NCI-H146 (cell line): ENCODE measurements at regions not wholly inside any gene's neighbourhood (a gene's known extent, or its start where the extent isn't known, plus 50 kb on each side); places are given as distances from the start of the nearest gene placed in this dataset.
"Not testable (repeated sequence)": the region's sequence is repeated elsewhere in the genome, so short reads cannot be mapped to it uniquely, and the experiment has no call there.

Experiments
- DNase-seq: peaks from one replicate; lab custom pipeline; 2025; lab: John Stamatoyannopoulos, UW

- DNase-seq, result no peak
These were observed 871.8 kb downstream of the RPS29 start for GRCh38 chr14:48714366-48714765.

DNA sequence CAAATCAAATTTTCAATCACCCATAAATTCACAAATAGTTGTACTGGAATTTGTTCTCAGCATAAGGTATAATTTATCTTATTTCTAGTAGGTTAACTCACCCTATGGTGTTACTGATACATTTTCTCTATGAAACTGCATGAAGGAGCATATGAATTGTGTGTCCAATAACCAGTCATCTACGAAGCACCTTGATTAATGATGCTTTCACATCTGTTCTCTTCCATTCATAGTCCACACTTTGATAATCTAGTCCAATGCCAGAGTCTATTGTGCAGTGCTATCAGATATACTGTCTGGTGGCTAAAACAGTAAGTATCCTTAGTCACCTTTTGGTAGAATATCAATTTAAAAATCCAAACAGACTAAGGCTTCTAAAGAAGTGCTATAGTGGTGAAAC lies 876.0 kb downstream of the RPS29 start:
- DNase-seq, result no peak

DNA sequence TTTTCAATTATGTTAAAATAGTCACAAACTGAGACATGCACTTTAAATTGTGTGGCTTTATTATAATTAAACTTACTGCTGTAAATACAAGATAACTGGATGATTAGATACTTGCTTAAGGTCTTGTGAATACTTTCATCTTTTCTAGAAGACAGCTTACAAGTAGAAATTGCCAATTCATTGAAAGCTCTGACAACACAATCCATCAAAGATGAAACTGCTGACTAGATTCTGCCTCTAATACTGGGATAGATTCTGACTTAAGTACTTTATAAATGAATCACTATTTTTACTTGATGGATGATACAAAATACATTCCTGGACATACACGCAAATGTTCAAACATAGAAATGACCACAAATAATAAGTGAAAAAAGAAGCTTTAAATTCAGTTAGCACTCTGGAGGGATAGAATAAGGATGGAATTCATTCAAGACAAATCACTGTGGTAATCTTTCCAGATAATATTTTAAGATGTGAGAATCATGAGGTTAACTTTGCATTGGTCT lies 876.8 kb downstream of the RPS29 start:
- DNase-seq, result no peak

- DNase-seq, result no peak
These were observed 881.5 kb downstream of the RPS29 start for GRCh38 chr14:48704639-48705038.

DNA sequence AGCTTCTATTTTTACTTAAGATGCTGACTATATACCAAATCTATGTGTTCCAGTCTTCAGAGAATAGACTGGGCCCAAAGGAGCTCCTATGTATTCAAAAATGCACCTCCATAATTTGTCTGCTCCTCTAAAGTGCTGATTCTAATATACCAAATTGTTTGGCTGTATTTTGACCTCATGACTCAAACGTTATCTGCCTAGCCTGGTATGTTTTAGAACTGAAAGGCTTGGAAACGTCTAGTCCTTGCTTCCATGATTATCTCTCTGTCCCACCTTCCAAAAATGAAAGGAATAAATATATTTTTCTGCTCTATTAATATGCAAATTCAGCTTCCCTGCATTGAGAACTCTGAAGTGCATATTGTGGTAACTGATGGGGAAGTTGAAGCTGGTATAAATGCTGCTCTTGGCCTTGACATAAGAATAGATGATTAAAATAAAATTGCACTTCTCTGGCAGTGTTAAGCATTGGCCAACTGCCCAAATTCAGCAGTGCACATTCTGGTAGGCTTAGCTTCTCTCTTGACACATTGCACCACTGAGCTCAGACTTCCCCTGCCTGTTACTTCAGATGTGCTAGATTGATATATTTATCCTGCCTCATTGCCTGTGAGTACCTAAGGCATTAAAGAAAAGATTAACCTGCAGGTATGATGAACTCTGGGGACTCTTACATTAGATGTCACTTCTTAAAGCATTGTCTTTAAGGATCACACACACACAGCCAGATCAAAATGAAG lies 882.3 kb downstream of the RPS29 start:
- no peak for DNase-seq

- DNase-seq, result not testable (repeated sequence)
These were observed 888.8 kb downstream of the RPS29 start for GRCh38 chr14:48697362-48697761.

DNA sequence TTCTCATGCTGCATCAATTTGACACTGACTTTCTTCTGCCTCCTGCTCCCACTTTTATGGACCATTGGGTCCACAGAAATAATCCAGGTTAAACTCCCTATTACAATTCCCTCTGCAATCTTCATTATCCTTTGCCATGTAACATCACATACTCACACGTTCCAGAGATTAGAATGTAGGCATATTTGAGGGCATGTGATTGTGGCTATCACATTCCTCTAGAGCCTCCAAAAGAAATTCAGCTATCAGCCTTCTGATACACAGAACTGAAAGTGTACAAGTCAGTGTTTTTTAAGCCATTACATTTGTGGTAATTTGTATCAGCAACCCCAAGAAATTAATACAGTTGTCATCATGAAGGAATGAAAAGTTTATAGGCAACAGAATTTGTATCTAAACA lies 892.4 kb downstream of the RPS29 start:
- no peak for DNase-seq

DNA sequence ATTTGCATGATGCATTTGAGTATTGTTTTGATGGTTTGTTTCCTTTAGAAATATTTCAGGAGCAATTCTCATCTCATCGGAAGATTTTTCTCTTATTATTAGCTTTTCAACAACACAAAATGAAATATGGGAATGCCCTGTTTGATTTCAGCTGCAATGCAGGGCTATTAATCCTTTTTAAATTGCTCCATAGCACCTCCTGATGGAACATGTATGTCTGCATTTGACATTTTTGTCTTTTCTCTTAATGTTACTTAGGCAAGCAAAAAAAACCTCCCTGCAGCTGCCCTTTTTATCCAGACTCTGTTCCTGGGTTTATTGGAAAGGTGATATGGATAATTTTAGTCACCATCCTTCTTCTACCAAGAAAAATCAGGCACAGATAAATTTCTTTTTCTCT lies 895.8 kb downstream of the RPS29 start:
- DNase-seq, result no peak

GRCh38 chr14:48686650-48687049 lies 899.5 kb downstream of the RPS29 start:
- no peak for DNase-seq

- DNase-seq, result no peak
These were observed 913.7 kb downstream of the RPS29 start for GRCh38 chr14:48672506-48672905.

DNA sequence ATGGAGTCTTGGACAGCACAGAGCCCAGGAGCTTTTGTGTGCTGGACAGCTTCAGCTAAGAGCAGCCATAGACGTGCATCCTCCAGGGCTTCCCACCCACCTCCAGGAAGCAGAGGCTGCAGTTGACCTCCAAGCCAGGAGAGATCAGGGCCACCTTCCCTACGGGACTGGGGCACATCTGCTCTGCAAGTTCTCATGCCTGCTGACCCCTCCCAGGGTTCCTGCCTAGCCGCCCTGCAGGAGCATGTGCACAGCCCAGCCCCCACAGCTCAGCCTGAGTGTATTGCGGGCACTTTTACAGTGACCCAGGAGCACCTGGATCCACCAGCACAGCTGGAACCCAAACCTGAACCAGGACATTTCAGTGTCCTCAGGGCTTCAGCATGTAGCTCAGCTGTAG lies 915.2 kb downstream of the RPS29 start:
- DNase-seq, result no peak

GRCh38 chr14:48665077-48665784 lies 920.9 kb downstream of the RPS29 start:
- DNase-seq, result no peak

- no peak for DNase-seq
These were observed 942.9 kb downstream of the RPS29 start for GRCh38 chr14:48643241-48643640.

DNA sequence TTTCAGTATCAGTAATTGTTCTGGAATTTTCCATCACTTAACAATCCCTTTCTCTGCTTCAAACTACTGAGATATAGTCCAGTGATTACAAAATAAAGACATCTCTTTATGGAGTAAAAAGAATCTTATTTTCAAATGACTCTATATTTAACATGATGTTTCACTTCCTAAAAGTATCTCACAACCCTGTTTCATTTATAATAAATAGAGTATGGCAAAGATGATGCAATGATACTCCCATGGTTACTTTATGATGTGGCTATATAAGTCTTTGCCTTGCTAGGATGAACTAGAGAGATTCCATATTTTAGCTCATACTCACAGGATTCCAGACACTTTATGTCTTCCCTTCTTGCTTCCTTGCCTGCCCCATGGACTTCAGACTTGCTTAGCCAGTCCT lies 953.5 kb upstream of the MDGA2 start:
- no peak for DNase-seq

- DNase-seq, result no peak
These were observed 947.6 kb upstream of the MDGA2 start for GRCh38 chr14:48622980-48623379.

DNA sequence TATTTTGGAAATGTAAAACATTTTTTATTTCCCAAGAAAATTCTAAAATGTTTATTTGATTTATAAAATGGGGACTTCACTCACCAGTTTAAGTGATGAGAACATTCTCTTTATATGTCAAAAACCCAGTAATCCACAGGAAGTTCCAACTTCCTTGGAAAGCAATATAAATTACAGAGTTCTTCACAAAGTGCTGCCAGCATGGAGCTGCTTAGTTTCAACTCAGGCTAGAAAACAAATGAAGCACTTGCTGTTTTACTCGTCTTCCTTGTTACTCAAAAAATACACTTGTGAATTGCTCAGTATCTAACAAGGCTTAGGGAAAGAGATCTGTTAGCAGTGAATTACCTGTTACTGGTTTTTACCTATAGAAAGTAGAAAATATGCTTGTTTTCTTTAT lies 942.7 kb upstream of the MDGA2 start:
- DNase-seq, result no peak

DNA sequence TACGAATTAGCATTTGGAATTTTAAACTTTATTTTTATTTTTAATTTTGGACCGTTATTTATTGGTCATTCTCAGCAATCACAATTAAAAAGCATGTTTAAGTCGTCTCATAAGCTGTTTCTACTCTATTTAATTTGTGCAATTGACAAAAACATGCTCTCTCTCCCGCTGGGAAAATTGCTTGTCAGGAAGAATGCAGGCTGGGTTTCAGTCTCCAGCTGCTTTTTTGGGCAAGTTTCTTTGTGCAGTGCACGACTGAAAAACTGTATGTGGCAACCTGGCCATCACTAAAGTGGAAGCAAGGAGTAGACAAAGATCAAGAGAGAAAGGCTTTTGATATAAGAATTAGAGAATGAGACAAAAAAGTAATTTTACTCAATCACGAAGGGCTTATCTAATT lies 941.5 kb upstream of the MDGA2 start:
- DNase-seq, result no peak

DNA sequence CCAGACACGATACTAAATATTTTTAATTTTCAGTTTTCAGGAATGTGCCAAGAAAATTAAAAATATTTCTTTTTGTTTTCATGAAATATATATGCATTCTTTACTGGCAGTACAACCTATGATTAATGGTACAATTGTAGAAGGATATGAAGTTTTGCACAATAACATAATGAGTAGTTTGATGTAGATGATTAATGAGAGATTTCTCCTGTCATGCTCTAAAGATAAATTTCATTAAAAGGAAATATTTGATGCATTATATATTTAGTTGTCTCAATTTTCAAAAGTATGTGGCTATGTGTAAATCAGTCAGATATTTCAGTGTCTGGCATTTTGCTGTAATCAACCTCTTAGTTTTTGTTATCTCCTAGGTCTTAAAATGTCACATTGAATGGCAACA lies 940.2 kb upstream of the MDGA2 start:
- no peak for DNase-seq

GRCh38 chr14:48614003-48614402 lies 938.6 kb upstream of the MDGA2 start:
- DNase-seq, result no peak

- DNase-seq, result not testable (repeated sequence)
These were observed 931.6 kb upstream of the MDGA2 start for GRCh38 chr14:48606960-48607359.

DNA sequence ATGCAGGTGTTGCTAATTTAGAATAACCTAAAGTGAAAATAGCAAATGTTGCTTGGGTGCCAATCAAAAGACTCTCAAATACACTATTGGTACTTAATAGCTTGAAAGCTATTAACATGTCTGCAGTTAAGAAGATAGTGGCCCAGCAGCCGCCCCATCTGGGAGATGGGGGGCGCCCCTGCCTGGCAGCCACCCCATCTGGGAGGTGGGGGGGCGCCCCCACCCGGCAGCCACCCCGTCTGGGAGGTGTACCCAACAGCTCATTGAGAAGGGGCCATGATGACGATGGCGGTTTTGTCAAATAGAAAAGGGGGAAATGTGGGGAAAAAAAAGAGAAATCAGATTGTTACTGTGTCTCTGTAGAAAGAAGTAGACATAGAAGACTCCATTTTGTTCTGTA lies 923.1 kb upstream of the MDGA2 start:
- no peak for DNase-seq

DNA sequence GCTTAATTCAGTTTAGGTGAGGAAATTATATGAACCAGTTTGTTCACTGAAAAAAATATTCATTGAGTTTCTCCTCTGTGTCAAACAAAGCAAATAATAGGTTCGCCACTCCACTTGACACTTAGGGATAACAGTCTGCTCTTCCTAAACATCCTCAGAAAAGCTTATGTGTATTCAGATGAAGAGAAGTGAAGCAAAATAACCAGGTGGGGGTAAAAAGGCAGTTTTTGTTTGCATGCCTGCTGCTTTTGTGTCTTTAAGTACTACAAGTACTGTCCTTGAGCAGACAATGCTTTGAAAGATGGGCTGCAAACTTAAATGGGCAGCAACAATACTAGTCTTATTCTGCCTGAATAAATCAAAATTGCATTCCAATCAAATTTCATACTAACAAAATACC lies 910.7 kb upstream of the MDGA2 start:
- DNase-seq, result no peak

- DNase-seq, result no peak
These were observed 908.6 kb upstream of the MDGA2 start for GRCh38 chr14:48584031-48584430.

GRCh38 chr14:48582938-48583337 lies 907.5 kb upstream of the MDGA2 start:
- no peak for DNase-seq
